Colonic mucosa (tissue), 4 donors: ENCODE measurements at regions not wholly inside any gene's neighbourhood (a gene's known extent, or its start where the extent isn't known, plus 50 kb on each side); places are given as distances from the start of the nearest gene placed in this dataset.

Source experiments
- DNase-seq: peaks from one replicate; pipeline ENCODE4 v3.0.0-alpha.2; 2020
- H3K27ac ChIP-seq: fragments of 200-600 bp; one replicate; pipeline ENCODE4 v1.8.0; 2021
- H3K27me3 ChIP-seq: fragments of 200-600 bp; one replicate; pipeline ENCODE4 v1.8.0; 2021
- H3K36me3 ChIP-seq: fragments of 200-600 bp; one replicate; pipeline ENCODE4 v1.8.0; 2021
- H3K4me1 ChIP-seq: fragments of 200-600 bp; one replicate; pipeline ENCODE4 v1.8.0; 2021; ENCODE audit warnings: mild to moderate bottlenecking
- H3K4me3 ChIP-seq: fragments of 200-600 bp; one replicate; pipeline ENCODE4 v1.8.0; 2021
- H3K9ac ChIP-seq, 2 donors: one replicate each; pipeline ENCODE4 v1.7.0; 2013; ENCODE audit warnings: control low read depth in 2 of 2, low read depth in 2 of 2, low read length in 2 of 2
- H3K9me3 ChIP-seq: fragments of 200-600 bp; one replicate; pipeline ENCODE4 v1.8.0; 2021
- intact Hi-C: fragments of 100-400 bp; cut with DNase I; formaldehyde crosslinking; loops from one replicate; pipeline ENCODE4 v1.14.1; 2022
- TF ChIP-seq, protein P1 (sequence below): fragments of 200-600 bp; IDR thresholded peaks from one replicate; pipeline ENCODE4 v1.8.0; 2022; ENCODE audit warnings: antibody characterized with exemption, mild to moderate bottlenecking
- donor health status: healthy.
- donor health status: DM: no; HTN: no; CAD: no.
- donor health status: DM: no; HTN: no; CAD: no.

DNA sequence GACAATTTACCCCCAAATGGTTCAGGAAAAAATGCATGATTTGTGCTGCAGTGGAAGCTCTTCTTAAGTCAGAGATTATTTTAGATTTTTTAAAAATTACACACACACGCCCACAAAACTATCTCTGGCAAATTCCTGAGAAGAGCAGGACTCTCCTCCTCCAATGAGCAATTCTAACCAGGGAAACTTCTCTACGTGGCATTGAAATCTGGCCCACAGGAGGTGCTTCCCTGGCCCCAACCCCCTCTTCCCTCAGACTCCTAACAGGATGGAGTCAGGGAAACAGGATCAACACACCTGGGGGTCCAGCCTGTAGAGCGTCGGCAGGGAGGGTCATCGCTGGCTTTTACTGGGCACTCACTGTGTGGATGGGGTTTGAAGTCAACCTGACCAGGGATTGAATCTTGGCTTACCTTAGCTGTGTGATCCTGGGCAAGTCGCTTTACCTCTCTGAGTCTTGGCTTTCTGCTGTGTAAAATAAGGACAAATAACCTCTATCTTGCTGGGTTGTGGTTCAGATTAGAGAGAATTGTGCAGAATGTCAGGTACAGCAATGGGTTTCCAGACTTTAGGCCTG is 65.4 kb upstream of the ASAP2 start:
- no peaks in the 10 kb centered on the region for H3K9me3 ChIP-seq
- peaks cover 13% of the 10 kb centered on the region for H3K4me1 ChIP-seq
- TF ChIP-seq, protein P1, sequence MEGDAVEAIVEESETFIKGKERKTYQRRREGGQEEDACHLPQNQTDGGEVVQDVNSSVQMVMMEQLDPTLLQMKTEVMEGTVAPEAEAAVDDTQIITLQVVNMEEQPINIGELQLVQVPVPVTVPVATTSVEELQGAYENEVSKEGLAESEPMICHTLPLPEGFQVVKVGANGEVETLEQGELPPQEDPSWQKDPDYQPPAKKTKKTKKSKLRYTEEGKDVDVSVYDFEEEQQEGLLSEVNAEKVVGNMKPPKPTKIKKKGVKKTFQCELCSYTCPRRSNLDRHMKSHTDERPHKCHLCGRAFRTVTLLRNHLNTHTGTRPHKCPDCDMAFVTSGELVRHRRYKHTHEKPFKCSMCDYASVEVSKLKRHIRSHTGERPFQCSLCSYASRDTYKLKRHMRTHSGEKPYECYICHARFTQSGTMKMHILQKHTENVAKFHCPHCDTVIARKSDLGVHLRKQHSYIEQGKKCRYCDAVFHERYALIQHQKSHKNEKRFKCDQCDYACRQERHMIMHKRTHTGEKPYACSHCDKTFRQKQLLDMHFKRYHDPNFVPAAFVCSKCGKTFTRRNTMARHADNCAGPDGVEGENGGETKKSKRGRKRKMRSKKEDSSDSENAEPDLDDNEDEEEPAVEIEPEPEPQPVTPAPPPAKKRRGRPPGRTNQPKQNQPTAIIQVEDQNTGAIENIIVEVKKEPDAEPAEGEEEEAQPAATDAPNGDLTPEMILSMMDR: no peak
- H3K4me3 ChIP-seq: no peak overlapping the region
- H3K36me3 ChIP-seq: no peaks in the 10 kb centered on the region
- H3K9ac ChIP-seq: no peak overlapping the region
- H3K27me3 ChIP-seq: no peaks in the 10 kb centered on the region
- no peak overlapping the region for H3K27ac ChIP-seq
- intact Hi-C loops: loop anchor here (5.0 kb wide), 1 partner anchor 269 kb away; no protein-coding TSS in a partner anchor
- no peak for DNase-seq

DNA sequence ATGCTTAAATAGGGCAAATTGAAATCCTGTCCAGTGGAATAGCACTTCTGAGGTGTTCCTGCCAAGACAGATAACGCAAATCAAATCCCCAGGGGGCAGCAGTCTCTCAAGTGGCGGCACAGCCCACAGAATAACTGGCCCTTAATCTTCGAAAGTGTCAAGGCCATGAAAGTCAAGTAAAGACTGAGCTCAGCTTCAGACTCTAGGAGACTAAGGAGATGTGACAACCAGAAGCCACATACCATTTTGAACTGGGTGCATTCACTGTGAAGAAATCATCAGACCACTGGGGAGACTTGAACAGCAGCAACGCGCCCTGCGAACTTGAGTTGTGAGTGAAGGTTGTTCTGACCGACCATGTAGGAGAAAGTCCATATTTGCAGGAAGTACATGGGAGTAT is 66.0 kb upstream of the ASAP2 start:
- no peaks in the 10 kb centered on the region for H3K9me3 ChIP-seq
- TF ChIP-seq, protein P1: no peak
- H3K4me1 ChIP-seq: peaks cover 16% of the 10 kb centered on the region
- intact Hi-C loops: loop anchor here (5.0 kb wide), 1 partner anchor 268 kb away; no protein-coding TSS in a partner anchor
- no peak overlapping the region for H3K27ac ChIP-seq
- no peak overlapping the region for H3K9ac ChIP-seq
- no peaks in the 10 kb centered on the region for H3K27me3 ChIP-seq
- H3K4me3 ChIP-seq: no peak overlapping the region
- H3K36me3 ChIP-seq: no peaks in the 10 kb centered on the region
- no peak for DNase-seq

DNA sequence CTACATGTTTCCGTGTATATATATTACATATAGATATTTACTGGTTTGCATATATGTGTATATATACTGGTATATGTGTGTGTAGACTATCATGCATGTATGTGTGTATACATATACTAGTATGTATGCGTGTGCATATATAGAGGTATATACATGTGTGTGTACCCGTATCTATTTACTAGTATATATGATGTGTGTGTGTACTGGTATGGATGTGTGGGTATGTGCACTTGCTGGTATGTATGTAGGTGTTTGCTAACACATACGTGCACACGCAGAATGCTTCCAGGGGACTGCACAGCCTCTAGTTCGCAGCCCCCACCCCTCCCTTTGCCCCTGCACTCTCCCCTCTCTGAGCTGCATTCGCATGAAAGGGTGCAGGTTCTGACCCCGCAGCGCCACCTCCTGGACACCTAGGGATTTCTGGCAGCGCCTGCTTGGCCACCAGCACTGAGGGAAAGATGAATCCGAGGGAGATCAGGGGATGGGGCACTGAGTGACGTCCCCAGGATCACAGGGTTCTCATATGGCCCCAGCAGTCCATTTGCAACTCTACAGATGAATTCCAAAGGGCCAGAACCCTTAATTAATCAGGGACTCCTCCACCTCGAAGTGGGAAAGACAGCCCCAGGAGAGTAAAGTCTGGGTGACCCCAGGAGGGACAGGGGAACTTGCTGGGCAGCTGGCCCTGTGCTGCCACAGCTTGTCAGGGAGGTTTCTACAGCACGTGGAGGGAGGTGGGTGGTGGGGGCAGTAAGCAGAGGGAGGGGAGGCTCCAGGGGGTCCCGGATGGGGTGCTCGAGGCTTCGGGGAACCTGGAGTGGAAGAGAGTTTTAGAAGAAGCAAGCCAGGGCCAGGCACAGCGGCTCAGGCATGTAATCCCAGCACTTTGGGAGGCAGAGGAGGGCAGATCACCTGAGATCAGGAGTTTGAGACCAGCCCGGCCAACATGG is 66.8 kb upstream of the ASAP2 start:
- peak; percentile 92 for DNase-seq
- Histone ChIP-seq H3K9ac (no peak overlapping the region), H3K27me3 (no peaks in the 10 kb centered on the region), H3K36me3 (no peaks in the 10 kb centered on the region), H3K27ac (no peak overlapping the region), H3K4me3 (no peak overlapping the region), H3K9me3 (no peaks in the 10 kb centered on the region), H3K4me1 (peaks cover 16% of the 10 kb centered on the region)
- intact Hi-C loops: loop anchor here (5.0 kb wide), 1 partner anchor 267 kb away; no protein-coding TSS in a partner anchor
- TF ChIP-seq, protein P1: peak; percentile 78

DNA sequence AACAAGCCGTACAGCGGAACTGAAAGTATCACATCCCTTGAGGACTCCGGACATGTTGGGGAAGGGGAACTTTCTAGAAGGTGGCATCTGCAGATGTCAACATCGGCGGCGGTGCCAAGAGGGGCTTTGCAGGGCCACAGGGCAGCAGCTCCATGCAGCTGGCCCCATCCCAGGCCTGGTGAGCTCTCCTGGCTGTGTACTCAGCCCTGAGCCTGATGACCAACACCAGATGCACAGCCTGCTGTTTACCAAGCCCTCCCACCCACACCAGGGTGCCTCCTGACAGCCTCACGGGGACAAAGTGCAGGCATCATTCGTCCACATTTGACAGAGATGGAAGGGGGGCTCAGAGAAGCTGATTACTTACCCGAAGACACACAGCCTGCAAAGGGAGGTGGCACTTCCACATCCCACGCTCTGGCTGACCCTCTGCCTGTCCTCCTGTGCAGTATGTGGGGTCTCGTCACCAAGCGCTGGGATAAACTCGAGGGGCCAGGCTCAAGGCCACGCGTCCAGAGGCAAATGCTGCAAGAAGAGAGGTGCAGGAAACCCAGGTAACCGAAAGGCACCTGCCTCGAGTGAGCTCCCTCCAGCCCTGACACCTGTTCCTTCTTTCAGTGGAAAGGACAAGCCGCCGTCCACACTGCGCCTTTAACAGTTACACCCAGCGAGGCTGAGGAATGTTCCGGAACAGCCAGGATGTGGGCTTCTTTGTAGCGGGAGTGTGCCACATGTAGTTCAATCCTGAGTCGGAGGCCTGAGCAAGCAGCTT is 69.0 kb upstream of the ASAP2 start:
- peak overlapping the region; percentile 91 for H3K27ac ChIP-seq
- peaks cover 11% of the 10 kb centered on the region for H3K4me1 ChIP-seq
- no peaks in the 10 kb centered on the region for H3K27me3 ChIP-seq
- H3K9ac ChIP-seq: peak overlapping the region; percentile 59 to 70
- peak; percentile 31 for DNase-seq
- H3K36me3 ChIP-seq: no peaks in the 10 kb centered on the region
- intact Hi-C loops: no loop called here
- TF ChIP-seq, protein P1: no peak
- H3K9me3 ChIP-seq: no peaks in the 10 kb centered on the region
- H3K4me3 ChIP-seq: no peak overlapping the region
